NT2/D1 (cell line): ENCODE measurements at regions not wholly inside any gene's neighbourhood (a gene's known extent, or its start where the extent isn't known, plus 50 kb on each side); places are given as distances from the start of the nearest gene placed in this dataset.

Experiments
- SUZ12 ChIP-seq: IDR thresholded peaks from 2 replicates; pipeline ENCODE4 v1.6.1; 2011; ENCODE audit not compliant: insufficient read length, insufficient read depth; ENCODE audit errors: extremely low read depth
- YY1 ChIP-seq: IDR thresholded peaks from 2 replicates; pipeline ENCODE4 v1.6.1; 2011; ENCODE audit not compliant: insufficient read length, insufficient read depth
- ZNF274 ChIP-seq: IDR thresholded peaks from 2 replicates; pipeline ENCODE4 v1.6.1; 2011; ENCODE audit warnings: mild to moderate bottlenecking, low read depth, low read length

DNA sequence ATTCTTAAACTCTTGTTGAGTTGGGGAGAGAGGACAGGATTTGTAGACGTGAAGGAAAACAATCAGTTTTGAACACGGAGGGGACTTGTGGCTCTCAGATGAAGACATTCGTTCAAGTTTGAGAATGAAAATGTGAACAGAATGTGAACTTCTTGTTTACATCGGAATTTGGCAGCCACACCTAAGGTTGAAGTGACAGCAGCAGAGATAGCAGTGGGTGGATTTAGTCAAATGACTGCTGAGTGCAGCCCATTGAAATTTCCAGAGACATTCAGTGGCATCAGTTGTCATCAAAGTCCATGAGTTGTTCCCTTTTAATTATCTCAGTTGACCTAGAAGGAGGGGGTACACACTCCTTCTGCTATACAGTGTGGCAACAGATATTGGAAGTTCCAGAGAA is 280.0 kb downstream of the SEMA3D start:
- TF ChIP-seq YY1 (no peak), SUZ12 (no peak), ZNF274 (no peak)
